GM20000 (cell line): ENCODE measurements at regions not wholly inside any gene's neighbourhood (a gene's known extent, or its start where the extent isn't known, plus 50 kb on each side); places are given as distances from the start of the nearest gene placed in this dataset.
"Not testable (repeated sequence)": the region's sequence is repeated elsewhere in the genome, so short reads cannot be mapped to it uniquely, and the experiment has no call there.

Experiments used
- DNase-seq: peaks from one replicate; pipeline ENCODE4 v3.0.0; 2012; ENCODE audit warnings: low spot score
- TF ChIP-seq, protein P1 (sequence below): IDR thresholded peaks from 2 replicates; pipeline ENCODE4 v1.5.1; 2012; ENCODE audit warnings: mild to moderate bottlenecking, control low read depth; ENCODE audit errors: extremely low read depth, missing control alignments

DNA sequence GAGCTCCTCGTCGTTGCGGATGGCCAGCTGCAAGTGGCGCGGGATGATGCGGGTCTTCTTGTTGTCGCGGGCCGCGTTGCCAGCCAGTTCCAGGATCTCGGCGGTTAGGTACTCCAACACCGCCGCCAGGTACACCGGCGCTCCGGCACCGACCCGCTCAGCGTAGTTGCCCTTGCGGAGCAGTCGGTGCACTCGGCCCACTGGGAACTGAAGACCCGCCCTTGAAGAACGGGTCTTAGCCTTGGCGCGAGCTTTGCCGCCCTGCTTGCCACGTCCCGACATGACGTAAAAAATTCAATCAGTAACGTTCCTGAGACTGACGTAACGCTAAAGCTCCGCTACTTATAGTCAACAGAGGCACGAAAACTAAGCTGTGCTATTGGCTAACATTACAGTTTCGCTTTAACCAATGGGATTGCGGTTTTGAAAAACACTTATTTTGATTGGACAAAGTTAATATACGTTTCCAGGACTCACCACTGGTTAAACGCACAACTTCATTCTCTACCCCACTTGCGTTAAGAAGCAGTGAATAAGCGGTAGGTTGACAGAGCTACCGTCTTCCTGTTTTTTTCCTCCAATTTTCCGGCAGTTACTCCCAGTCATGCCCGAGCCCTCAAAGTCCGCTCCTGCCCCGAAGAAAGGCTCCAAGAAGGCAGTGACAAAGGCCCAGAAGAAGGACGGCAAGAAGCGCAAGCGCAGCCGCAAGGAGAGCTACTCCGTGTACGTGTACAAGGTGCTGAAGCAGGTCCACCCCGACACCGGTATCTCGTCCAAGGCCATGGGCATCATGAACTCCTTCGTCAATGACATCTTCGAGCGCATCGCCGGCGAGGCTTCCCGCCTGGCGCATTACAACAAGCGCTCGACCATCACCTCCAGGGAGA lies 73.9 kb downstream of the OR2B2 start:
- TF ChIP-seq, protein P1, sequence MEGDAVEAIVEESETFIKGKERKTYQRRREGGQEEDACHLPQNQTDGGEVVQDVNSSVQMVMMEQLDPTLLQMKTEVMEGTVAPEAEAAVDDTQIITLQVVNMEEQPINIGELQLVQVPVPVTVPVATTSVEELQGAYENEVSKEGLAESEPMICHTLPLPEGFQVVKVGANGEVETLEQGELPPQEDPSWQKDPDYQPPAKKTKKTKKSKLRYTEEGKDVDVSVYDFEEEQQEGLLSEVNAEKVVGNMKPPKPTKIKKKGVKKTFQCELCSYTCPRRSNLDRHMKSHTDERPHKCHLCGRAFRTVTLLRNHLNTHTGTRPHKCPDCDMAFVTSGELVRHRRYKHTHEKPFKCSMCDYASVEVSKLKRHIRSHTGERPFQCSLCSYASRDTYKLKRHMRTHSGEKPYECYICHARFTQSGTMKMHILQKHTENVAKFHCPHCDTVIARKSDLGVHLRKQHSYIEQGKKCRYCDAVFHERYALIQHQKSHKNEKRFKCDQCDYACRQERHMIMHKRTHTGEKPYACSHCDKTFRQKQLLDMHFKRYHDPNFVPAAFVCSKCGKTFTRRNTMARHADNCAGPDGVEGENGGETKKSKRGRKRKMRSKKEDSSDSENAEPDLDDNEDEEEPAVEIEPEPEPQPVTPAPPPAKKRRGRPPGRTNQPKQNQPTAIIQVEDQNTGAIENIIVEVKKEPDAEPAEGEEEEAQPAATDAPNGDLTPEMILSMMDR: no peak
- peak; percentile 86 for DNase-seq

DNA sequence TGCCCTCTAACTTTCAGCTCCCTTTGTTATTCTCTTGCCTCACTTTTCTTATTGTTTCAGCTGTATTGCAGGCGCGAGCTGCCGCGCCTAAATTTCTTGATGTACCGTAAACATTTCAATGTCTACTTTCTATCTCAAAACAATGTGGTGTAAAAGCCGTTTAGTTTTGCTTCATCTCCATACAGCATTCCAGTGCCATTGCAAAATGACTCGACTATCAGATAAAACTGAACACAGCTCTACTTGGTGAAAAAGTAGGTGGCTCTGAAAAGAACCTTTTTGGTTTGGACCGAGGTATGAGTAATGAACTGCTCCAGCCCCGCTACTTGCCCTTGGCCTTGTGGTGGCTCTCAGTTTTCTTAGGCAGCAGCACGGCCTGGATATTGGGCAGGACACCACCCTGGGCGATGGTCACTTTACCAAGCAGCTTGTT lies 74.6 kb downstream of the OR2B2 start:
- no peak for DNase-seq
- TF ChIP-seq, protein P1: no peak

DNA sequence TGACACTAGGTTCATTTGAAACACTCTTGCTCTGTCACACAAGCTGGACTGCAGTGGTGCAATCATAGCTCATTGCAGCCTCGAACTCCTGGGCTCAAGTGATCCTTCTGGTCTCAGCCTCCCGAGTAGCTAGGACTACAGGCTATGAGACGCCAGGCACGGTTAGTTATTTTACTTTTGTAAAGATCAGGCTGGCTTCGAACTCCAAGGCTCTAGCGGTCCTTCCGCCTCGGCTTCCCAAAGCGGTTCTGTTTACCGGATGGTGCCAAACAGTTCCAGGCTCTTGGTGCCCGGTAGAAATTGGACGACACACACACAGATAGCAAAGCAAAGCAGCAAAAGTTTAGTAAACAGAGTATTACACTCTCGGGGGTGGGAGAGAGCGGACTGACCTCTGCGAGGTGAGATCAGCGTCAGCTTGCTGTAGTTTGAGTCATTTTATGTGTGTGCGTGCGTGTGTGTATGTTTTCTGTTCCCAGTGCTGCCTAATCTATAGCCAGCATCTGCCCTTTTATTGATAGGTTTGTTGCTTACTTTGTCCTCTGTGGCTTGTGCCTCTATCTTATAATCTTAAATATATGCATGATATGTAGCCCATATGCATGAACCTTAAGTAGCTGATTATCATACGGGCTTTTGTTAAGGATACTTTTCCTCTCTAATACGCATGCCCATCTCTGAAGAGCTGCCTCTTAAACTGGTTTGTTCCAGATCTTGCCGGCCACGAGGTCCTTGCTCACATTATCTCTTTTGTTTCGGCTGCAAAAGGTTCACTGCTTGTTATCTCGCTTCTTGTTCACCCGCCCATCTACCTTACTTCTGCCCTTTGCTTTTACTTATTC lies 75.2 kb downstream of the OR2B2 start:
- peak; percentile 51 for DNase-seq
- TF ChIP-seq, protein P1: no peak

DNA sequence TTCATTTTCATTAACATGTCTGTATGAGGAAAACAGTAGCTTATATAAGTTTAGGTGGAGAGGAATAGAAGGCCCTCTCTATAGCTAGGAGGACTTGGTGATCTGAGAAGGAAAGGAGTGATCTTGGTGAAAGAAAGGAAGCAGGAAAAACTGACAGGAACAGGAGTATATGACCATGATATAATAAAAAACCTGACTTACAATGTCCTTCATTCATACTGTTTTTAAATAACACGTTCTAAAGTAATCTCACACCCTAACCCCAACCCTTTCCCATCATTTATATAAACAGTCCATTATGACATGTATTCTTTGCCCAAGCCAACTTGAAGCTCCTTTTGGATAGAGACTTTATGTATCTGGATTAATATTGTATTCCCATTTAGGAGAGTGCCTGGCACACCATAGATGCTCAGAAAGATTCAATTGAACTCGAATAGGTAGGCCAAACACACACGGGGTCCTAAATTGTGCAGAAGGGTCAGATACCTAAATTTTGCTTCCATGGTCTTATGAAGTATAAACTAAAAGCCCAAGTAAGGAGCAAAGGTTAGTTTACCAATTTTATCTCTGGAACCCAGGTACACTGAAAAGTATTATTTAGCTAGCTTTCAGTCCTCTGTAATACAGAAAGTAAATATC lies 75.9 kb downstream of the OR2B2 start:
- DNase-seq: no peak

DNA sequence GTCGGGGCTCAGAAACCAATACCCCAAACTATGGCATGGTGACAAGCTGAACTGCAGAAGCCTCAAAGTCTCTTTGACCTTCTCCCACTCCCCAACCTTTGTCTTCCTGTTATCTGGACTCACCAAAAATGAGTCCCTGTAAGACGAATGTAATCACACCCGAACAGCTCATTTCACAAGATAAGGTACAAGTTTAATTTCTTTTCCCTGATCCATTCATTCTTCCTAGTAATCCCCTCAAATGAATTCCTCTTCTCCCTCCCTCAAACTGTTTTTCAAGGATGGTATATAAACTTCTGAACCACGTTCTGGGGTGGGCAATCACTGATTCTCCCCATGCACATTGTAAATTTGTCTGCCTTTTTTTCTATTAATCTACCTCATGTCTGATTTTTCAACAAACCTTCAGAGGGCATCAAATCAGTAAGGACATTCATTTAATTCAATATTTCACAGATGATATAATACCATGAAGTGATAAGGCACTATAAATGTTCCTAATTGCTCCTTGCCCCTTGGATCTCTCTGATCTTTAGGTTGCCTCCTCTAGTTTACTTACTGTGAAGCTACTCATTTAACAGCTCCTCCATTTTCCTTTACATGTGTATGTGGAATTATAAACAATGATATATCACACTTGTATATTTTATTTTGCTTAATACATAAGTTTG lies 77.2 kb downstream of the OR2B2 start:
- TF ChIP-seq, protein P1: no peak
- DNase-seq: no peak

More for the DNA sequence above, 75.9 kb downstream of the OR2B2 start:
- TF ChIP-seq, protein P1: no peak

DNA sequence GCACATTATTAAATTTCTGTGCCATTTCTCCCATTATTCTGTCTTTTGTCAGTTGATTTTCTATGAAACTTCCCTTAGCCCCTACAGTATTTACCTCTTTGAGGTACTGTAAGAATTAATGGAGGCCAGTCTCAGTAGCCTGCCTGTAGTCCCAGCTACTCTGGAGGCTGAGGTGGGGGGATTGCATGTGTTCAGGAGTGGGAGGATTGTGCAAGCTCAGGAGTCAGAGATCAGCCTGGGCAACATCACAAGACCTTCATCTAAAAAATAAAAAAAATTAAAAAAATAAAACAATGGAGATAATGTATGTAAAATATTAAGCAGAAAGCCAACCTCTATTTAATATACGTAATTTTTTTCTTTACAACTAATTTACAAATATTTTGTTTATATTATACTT lies 77.8 kb downstream of the OR2B2 start:
- no peak for DNase-seq
- TF ChIP-seq, protein P1: no peak

DNA sequence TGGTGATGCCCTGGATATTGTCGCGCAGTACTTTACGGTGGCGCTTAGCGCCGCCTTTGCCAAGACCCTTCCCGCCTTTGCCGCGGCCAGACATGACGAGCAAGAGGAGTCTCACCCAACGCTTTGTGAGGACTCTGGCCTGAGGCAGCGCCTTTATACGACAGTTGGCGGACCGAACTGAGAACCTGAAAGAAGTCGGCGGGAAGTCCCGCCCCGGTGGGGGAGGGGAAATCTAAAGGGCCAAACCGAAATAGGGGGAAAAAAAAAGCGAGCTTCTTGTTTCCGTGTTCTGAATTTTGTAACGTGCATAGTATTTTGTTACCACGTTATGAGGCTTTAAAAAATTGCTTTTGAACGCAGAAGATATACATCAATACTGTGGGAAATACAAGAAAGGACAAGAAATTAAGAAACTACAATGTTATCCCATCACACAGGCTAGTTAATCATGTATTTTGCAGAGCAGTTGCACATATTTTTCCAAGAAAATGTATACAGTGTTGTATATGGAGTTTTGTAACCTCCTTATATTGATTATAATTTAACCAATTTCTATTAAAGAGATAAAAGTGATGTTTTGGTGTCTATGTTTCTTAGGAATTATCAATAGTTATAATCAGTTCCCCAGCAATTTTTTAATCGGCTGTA lies 80.6 kb downstream of the OR2B2 start:
- DNase-seq: not testable (repeated sequence)

DNA sequence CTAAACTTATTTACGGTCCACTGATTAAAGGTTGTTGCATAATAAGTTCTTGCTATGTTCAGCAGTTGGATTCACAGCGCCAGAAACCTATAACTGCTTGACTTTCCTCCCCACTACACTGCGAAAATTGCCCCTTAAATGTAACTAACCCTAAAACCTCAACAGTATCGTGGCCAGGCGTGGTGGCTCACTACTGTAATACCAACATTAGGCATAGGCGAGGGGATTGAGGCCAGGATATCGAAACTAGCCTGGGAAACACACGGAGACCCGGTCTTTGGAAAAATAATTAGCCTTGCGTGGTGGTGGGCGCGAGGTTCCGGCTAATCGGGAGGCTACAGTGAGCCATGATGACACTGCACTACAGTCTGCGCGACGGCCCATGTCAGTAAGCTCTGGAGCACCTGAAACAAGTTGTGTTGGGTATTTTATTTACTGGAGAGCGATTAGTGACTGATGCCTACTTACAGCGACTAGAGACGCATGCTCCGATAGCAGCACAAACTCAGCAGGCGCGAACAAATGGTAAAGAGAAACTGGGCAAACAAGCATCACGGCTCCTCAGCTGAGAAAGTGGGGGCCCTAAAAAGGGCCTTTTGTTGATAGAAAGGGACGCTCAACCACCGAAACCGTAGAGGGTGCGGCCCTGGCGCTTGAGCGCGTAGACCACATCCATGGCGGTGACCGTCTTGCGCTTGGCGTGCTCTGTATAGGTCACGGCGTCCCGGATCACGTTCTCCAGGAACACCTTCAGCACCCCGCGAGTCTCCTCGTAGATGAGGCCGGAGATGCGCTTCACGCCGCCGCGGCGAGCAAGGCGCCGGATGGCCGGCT lies 81.4 kb downstream of the OR2B2 start:
- peak; percentile 48 for DNase-seq
